GM06990 (cell line): ENCODE measurements at regions not wholly inside any gene's neighbourhood (a gene's known extent, or its start where the extent isn't known, plus 50 kb on each side); places are given as distances from the start of the nearest gene placed in this dataset.

Experiments
- DNase-seq: peaks from one replicate; pipeline ENCODE4 v3.0.0-alpha.2; 2011; ENCODE audit not compliant: insufficient read length; ENCODE audit errors: extremely low read depth
- H3K27me3 ChIP-seq: replicated peaks from 2 replicates; pipeline ENCODE4 v1.6.0; 2011; ENCODE audit warnings: low read length; ENCODE audit not compliant: control insufficient read depth, insufficient read depth
- H3K36me3 ChIP-seq: 2 replicates; pipeline ENCODE4 v1.5.1; 2011; ENCODE audit warnings: low read length; ENCODE audit not compliant: control insufficient read depth, insufficient read depth
- H3K4me3 ChIP-seq: replicated peaks from 2 replicates; pipeline ENCODE4 v1.5.1; 2011; ENCODE audit warnings: low read depth, mild to moderate bottlenecking, control low read depth, low read length
- TF ChIP-seq, protein P1 (sequence below): IDR thresholded peaks from 2 replicates; pipeline ENCODE4 v1.5.1; 2011; ENCODE audit warnings: low read length, control low read depth, mild to moderate bottlenecking, inconsistent platforms; ENCODE audit not compliant: insufficient read depth, poor library complexity, severe bottlenecking

GRCh38 chr10:10845185-10845584, 172.5 kb upstream of the CELF2 start:
- Histone ChIP-seq H3K36me3 (no peaks in the 10 kb centered on the region), H3K4me3 (no peak overlapping the region), H3K27me3 (no peaks in the 10 kb centered on the region)
- TF ChIP-seq, protein P1, sequence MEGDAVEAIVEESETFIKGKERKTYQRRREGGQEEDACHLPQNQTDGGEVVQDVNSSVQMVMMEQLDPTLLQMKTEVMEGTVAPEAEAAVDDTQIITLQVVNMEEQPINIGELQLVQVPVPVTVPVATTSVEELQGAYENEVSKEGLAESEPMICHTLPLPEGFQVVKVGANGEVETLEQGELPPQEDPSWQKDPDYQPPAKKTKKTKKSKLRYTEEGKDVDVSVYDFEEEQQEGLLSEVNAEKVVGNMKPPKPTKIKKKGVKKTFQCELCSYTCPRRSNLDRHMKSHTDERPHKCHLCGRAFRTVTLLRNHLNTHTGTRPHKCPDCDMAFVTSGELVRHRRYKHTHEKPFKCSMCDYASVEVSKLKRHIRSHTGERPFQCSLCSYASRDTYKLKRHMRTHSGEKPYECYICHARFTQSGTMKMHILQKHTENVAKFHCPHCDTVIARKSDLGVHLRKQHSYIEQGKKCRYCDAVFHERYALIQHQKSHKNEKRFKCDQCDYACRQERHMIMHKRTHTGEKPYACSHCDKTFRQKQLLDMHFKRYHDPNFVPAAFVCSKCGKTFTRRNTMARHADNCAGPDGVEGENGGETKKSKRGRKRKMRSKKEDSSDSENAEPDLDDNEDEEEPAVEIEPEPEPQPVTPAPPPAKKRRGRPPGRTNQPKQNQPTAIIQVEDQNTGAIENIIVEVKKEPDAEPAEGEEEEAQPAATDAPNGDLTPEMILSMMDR = no peak
- no peak for DNase-seq

DNA sequence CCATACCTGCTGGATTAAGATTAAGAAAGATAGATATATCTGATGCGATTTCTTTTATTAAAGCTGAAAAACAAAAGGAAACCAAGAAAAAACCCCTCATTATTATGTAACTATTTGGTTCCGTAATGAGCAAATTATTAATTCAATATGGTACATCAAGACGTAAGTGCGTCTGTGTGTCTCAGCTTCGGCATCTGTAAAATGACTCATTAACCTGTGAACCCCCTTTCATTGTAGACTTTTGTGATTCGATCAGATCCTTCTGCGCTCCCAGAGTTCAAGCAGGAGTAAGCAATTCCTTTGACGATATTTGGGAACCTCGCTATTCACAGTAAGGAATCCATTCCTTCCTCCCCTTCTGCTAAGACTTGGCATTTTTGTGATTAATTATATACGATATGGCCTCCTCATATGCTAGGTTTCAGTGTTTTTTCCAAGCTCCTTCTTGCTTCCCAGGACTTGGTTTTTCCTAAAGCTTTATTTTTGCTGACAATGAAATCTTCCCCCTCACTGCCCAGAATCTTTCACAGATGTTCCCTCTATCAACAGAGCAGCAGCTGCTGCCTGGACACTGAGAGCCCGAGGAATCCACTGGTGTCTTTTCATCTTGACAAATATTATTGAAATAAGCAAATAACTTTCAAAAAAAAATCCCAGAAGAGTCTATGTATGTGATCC, 171.7 kb upstream of the CELF2 start:
- no peak for DNase-seq
- H3K36me3 ChIP-seq = no peaks in the 10 kb centered on the region
- no peaks in the 10 kb centered on the region for H3K27me3 ChIP-seq
- H3K4me3 ChIP-seq = no peak overlapping the region
- TF ChIP-seq, protein P1 = no peak

DNA sequence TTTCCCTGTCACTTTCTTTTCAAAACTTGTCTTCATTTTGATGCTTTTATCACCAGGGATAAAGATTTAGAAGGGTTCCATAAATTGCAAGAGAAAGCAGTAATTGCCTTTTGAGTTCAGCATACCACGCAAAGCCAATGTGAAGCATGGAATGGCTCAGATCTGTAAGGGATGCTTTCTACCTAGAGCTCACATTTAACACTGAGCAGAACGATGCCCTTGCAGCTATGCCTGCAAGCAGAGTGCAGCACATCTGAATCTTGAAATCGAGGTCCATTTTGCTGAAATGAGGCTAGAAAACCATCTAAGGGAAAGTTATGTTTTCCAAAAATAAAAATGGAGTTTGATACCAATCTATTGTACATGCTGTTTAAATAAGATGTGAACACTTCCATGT, 171.2 kb upstream of the CELF2 start:
- TF ChIP-seq, protein P1 = no peak
- DNase-seq = no peak
- H3K27me3 ChIP-seq = no peaks in the 10 kb centered on the region
- H3K36me3 ChIP-seq = no peaks in the 10 kb centered on the region
- H3K4me3 ChIP-seq = no peak overlapping the region

DNA sequence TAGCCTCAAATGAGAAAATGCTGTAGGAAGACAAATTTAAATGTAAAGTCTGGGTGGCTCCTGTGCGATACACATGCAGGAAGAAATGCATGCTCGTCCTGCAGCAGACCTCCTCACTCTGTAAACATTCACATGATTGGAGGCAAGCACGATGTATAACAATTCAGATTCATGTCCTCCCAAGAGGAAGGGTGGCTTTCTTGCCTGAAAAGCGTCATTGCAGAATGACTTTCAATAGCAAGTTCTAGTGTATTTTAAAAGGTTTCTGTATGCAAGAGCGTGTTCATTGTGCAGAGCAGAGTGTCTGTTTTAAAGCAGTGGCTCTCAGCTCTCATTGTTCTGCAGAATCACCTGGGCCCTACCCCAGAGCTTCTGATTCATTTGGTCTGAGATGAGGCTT, 170.3 kb upstream of the CELF2 start:
- TF ChIP-seq, protein P1 = no peak
- Histone ChIP-seq H3K27me3 (no peaks in the 10 kb centered on the region), H3K36me3 (no peaks in the 10 kb centered on the region), H3K4me3 (no peak overlapping the region)
- no peak for DNase-seq

DNA sequence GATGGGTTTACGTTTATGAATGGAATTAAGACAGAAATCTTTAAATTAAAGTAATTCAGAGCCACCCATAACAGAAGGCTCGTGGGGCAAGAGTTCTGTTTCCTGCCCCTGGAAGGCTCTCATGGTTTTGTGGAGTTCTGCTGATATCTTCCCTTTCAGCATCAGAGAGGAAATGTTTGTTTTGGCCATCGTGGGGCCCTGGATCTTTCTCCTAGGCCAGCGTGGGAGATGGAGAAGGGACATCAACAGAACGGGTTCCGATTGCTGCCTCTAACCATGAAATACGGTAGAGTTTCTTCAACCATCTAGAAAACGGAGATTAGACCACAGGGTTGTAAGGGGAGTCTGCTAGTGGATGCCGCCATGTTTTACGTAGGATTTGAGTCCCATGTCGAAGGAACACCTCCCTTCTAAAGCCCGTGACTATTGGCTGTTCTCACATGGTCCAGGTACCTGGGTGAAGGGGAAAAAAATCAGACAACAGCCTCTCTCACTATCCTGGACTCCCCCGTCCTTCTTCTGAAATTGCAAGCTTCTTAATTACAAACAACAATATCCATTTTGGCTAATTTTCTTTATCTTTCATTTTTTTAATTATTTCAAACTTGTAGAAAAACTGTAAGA, 169.1 kb upstream of the CELF2 start:
- Histone ChIP-seq H3K36me3 (no peaks in the 10 kb centered on the region), H3K27me3 (no peaks in the 10 kb centered on the region), H3K4me3 (no peak overlapping the region)
- TF ChIP-seq, protein P1 = no peak
- no peak for DNase-seq
